Brain microvascular endothelial cell (primary cell): ENCODE measurements at regions not wholly inside any gene's neighbourhood (a gene's known extent, or its start where the extent isn't known, plus 50 kb on each side); places are given as distances from the start of the nearest gene placed in this dataset.

ENCODE experiments used
- DNase-seq: peaks from one replicate; pipeline ENCODE4 v3.0.0-alpha.2; 2020
- H3K27ac ChIP-seq: fragments of 250-450 bp; sonication (Bioruptor Pico); 2 replicates; pipeline ENCODE4 v1.5.1; 2020; ENCODE audit warnings: mild to moderate bottlenecking, moderate library complexity
- H3K27me3 ChIP-seq: fragments of 250-450 bp; sonication (Bioruptor Pico); replicated peaks from 2 replicates; pipeline ENCODE4 v1.5.1; 2020; ENCODE audit warnings: mild to moderate bottlenecking
- H3K36me3 ChIP-seq: fragments of 250-450 bp; sonication (Bioruptor Pico); replicated peaks from 2 replicates; pipeline ENCODE4 v1.5.1; 2020; ENCODE audit warnings: mild to moderate bottlenecking
- H3K4me3 ChIP-seq: 2 replicates; pipeline ENCODE4 v1.5.1; 2011; ENCODE audit warnings: low read depth, mild to moderate bottlenecking, control low read depth, low read length, moderate library complexity
- in situ Hi-C: cut with HindIII; loops from 2 replicates; pipeline ENCODE4 v1.10.0; 2017; ENCODE audit warnings: low sequenced_read_pairs, low pct_ligation_motif_present
- TF ChIP-seq, protein P1 (sequence below): IDR thresholded peaks from 2 replicates; pipeline ENCODE4 v1.5.1; 2011; ENCODE audit warnings: low read depth, mild to moderate bottlenecking, moderate library complexity, low read length, control low read depth, inconsistent platforms; ENCODE audit errors: missing control alignments

DNA sequence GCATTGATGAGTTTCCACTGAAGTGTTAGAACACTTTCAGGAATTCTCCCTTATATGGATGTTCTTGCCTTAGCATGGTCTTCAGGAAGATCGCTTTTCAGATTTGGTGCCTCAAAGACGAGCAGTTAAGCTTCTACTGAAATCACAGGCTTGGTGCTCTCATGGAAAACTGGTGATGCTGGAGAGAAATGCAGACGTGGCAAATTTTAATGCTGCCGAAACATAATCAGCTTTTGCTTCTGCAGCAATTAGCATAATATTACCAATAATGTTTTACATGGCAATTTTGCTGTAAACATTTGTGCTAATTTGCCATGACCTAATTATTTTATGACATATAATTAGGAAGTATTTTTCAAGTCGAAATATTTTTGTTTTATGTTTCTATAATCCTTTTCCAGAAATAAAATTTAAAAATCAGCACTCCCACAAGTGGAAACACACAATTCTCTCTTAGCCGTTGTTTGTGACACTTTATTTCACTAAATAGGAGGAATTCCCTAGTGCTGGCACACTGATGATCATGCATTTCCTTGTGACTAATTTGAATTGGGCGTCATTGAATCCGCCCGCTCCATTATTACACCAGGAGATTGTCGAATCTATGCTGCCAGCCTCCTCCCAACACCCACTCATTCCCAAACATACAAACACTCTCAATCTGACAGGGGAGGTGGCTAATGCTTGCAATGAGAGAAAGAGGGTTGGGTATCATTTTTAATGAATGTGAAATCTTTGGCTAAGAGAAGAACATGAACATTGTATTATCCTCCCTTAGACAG is 506.8 kb upstream of the PPP2R3A start:
- no peak overlapping the region for H3K4me3 ChIP-seq
- no peak overlapping the region for H3K27ac ChIP-seq
- no peaks in the 10 kb centered on the region for H3K27me3 ChIP-seq
- no peaks in the 10 kb centered on the region for H3K36me3 ChIP-seq
- TF ChIP-seq, protein P1, sequence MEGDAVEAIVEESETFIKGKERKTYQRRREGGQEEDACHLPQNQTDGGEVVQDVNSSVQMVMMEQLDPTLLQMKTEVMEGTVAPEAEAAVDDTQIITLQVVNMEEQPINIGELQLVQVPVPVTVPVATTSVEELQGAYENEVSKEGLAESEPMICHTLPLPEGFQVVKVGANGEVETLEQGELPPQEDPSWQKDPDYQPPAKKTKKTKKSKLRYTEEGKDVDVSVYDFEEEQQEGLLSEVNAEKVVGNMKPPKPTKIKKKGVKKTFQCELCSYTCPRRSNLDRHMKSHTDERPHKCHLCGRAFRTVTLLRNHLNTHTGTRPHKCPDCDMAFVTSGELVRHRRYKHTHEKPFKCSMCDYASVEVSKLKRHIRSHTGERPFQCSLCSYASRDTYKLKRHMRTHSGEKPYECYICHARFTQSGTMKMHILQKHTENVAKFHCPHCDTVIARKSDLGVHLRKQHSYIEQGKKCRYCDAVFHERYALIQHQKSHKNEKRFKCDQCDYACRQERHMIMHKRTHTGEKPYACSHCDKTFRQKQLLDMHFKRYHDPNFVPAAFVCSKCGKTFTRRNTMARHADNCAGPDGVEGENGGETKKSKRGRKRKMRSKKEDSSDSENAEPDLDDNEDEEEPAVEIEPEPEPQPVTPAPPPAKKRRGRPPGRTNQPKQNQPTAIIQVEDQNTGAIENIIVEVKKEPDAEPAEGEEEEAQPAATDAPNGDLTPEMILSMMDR, result no peak
- in situ Hi-C loops, result no loop called here
- DNase-seq, result no peak

DNA sequence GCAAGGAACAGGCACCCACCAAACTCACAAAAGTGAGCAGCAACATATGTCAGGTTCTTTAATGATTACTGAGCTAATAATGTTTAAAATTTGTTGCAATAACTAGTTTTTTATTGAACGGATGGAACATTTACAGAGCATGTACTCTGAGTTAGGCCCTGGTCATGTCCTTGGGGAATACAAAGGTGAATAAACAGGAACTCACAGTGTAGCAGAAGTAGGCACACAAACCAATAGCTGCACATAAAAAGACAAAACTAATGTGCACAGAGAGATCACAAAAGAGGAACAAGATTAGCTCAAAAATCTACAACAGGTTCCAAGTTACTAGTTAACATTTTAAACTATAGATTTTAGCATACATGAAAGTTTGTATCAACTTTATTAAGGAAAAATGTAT is 505.3 kb upstream of the PPP2R3A start:
- TF ChIP-seq, protein P1, result no peak
- Histone ChIP-seq H3K27me3 (no peaks in the 10 kb centered on the region), H3K36me3 (no peaks in the 10 kb centered on the region), H3K4me3 (no peak overlapping the region), H3K27ac (no peak overlapping the region)
- in situ Hi-C loops, result no loop called here
- DNase-seq, result no peak

DNA sequence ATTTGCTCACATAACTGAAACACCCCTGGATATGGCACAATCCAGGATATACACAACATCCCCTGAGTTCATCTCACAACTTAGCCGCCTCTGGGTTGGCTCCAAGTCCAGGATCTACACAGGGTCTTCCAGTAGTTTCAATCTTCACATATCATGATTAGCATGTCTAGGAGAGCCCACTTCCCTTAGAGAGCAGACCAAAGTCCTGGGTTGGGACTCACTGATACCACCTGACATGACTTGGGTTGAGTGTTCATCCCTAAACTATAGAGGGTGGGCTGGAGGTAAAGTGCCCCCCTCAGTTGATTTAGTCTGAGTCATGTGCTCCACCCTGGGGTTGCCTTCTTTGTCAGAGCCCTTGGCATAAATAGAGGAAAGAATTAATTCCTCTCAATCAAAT is 493.6 kb upstream of the PPP2R3A start:
- H3K27ac ChIP-seq, result no peak overlapping the region
- no peak for DNase-seq
- H3K36me3 ChIP-seq, result no peaks in the 10 kb centered on the region
- H3K27me3 ChIP-seq, result no peaks in the 10 kb centered on the region
- H3K4me3 ChIP-seq, result no peak overlapping the region
- in situ Hi-C loops, result no loop called here
- TF ChIP-seq, protein P1, result no peak

DNA sequence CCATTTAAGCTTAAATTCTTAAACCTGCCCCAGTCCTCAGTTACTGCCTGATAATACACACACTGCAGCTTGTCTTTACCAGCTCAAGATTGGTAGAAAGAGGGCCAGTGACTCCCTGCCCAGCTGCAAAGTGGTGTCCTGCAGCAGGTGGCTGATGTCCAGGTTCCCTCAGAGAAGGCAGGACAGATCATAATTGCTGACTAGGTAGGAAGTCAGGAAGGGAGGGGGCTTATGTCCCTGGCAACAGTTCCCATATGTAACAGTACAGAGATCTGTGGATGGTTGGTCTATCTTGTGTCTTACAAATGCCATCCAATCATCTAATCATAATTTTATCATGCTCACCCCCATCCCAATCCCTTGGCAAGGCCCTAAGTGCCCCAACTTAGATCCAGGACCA is 492.1 kb upstream of the PPP2R3A start:
- Histone ChIP-seq H3K4me3 (no peak overlapping the region), H3K36me3 (no peaks in the 10 kb centered on the region), H3K27me3 (no peaks in the 10 kb centered on the region), H3K27ac (no peak overlapping the region)
- TF ChIP-seq, protein P1, result no peak
- no peak for DNase-seq
- in situ Hi-C loops, result no loop called here

DNA sequence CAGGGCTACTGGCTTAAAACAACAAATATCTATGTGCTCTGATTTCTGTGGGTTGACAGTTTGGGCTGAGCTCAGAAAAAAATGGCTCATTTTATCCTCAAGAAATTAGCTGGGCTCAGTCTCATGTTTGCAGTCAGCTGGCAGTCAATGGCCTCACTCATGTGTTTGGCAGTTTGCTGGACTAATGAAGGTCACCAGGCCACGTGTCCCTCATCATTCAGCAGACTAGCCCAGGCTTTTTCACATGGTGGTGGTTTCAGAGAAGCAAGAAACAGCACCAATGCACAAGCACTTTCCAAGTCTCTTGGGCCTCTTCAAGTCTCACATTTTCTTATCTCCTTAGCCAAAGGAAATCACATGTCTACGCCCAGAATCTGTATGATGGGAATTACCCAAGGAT is 478.3 kb upstream of the PPP2R3A start:
- Histone ChIP-seq H3K27me3 (no peaks in the 10 kb centered on the region), H3K36me3 (no peaks in the 10 kb centered on the region), H3K4me3 (no peak overlapping the region), H3K27ac (no peak overlapping the region)
- in situ Hi-C loops, result no loop called here
- TF ChIP-seq, protein P1, result no peak
- no peak for DNase-seq
